Cerebellar cortex (tissue), 1 donor: ENCODE measurements at regions not wholly inside any gene's neighbourhood (a gene's known extent, or its start where the extent isn't known, plus 50 kb on each side); places are given as distances from the start of the nearest gene placed in this dataset.

ENCODE experiments used
- DNase-seq: peaks from one replicate; pipeline ENCODE4 v3.0.0-alpha.2; 2015; ENCODE audit warnings: low spot score

- DNase-seq = no peak
Measured at GRCh38 chr5:104733063-104733669, 1170.6 kb upstream of the NUDT12 start.

- no peak for DNase-seq
Measured at GRCh38 chr5:104731331-104731730, 1168.7 kb upstream of the NUDT12 start.

- no peak for DNase-seq
Measured at GRCh38 chr5:104708027-104708426, 1145.4 kb upstream of the NUDT12 start.

GRCh38 chr5:104706600-104706999 is 1144.0 kb upstream of the NUDT12 start:
- DNase-seq = no peak

GRCh38 chr5:104702212-104702611 is 1139.6 kb upstream of the NUDT12 start:
- no peak for DNase-seq

GRCh38 chr5:104699438-104699837 is 1136.8 kb upstream of the NUDT12 start:
- no peak for DNase-seq

- DNase-seq = no peak
Measured at GRCh38 chr5:104661256-104661655, 1098.7 kb upstream of the NUDT12 start.

- DNase-seq = no peak
Measured at GRCh38 chr5:104659497-104659896, 1096.9 kb upstream of the NUDT12 start.

- no peak for DNase-seq
Measured at GRCh38 chr5:104652271-104652861, 1089.8 kb upstream of the NUDT12 start.

- no peak for DNase-seq
Measured at GRCh38 chr5:104650313-104651055, 1087.9 kb upstream of the NUDT12 start.

- peak; percentile 50 for DNase-seq
Measured at GRCh38 chr5:104646416-104646815, 1083.8 kb upstream of the NUDT12 start.

GRCh38 chr5:104643320-104643719 is 1080.7 kb upstream of the NUDT12 start:
- no peak for DNase-seq

- no peak for DNase-seq
Measured at GRCh38 chr5:104635227-104635626, 1072.6 kb upstream of the NUDT12 start.

- DNase-seq = no peak
Measured at GRCh38 chr5:104628911-104629310, 1066.3 kb upstream of the NUDT12 start.

- DNase-seq = no peak
Measured at GRCh38 chr5:104626122-104626521, 1063.5 kb upstream of the NUDT12 start.

GRCh38 chr5:104612005-104612404 is 1049.4 kb upstream of the NUDT12 start:
- DNase-seq = no peak

- no peak for DNase-seq
Measured at GRCh38 chr5:104611135-104611767, 1048.7 kb upstream of the NUDT12 start.

GRCh38 chr5:104606258-104606829 is 1043.8 kb upstream of the NUDT12 start:
- no peak for DNase-seq

- no peak for DNase-seq
Measured at GRCh38 chr5:104599726-104600125, 1037.1 kb upstream of the NUDT12 start.

GRCh38 chr5:104598285-104598684 is 1035.7 kb upstream of the NUDT12 start:
- DNase-seq = no peak

- DNase-seq = no peak
Measured at GRCh38 chr5:104594850-104595249, 1032.3 kb upstream of the NUDT12 start.

- no peak for DNase-seq
Measured at GRCh38 chr5:104576677-104577076, 1014.1 kb upstream of the NUDT12 start.
